ENCODE measurements at regions not wholly inside any gene's neighbourhood (a gene's known extent, or its start where the extent isn't known, plus 50 kb on each side); places are given as distances from the start of the nearest gene placed in this dataset.

GRCh38 chr2:125562924-125563323 lies 1093.0 kb upstream of the GYPC start:
- Histone ChIP-seq H3K9me3 (no peaks in the 10 kb centered on the region), H3K27ac (no peak overlapping the region), H3K4me1 (no peaks in the 10 kb centered on the region), H3K27me3 (no peaks in the 10 kb centered on the region), H3K36me3 (no peaks in the 10 kb centered on the region), H3K4me3 (no peak overlapping the region)
- TF ChIP-seq CTCF (IDR thresholded peaks at IDR 0.05) = no peak
- intact Hi-C loops (cut with DNase I) = no loop called here
- DNase-seq (no peak), ATAC-seq (no peak)

GRCh38 chr2:125564471-125564870 lies 1091.5 kb upstream of the GYPC start:
- H3K4me3 ChIP-seq = no peak overlapping the region

GRCh38 chr2:125566422-125566821 lies 1089.5 kb upstream of the GYPC start:
- Histone ChIP-seq H3K36me3 (no peaks in the 10 kb centered on the region), H3K9me3 (no peaks in the 10 kb centered on the region), H3K4me1 (no peaks in the 10 kb centered on the region), H3K27ac (no peak overlapping the region), H3K27me3 (no peaks in the 10 kb centered on the region), H3K4me3 (no peak overlapping the region)
- TF ChIP-seq CTCF (IDR thresholded peaks at IDR 0.05) = no peak
- ATAC-seq (no peak), DNase-seq (no peak)
- intact Hi-C loops (cut with DNase I) = no loop called here

More at GRCh38 chr2:125564471-125564870, 1091.5 kb upstream of the GYPC start:
- Histone ChIP-seq H3K27me3 (no peaks in the 10 kb centered on the region), H3K36me3 (no peaks in the 10 kb centered on the region), H3K27ac (no peak overlapping the region), H3K4me1 (no peaks in the 10 kb centered on the region), H3K9me3 (no peaks in the 10 kb centered on the region)
- TF ChIP-seq CTCF (IDR thresholded peaks at IDR 0.05) = no peak
- intact Hi-C loops (cut with DNase I) = no loop called here
- no peak for DNase-seq
- ATAC-seq = no peak

GRCh38 chr2:125567100-125567499 lies 1088.9 kb upstream of the GYPC start:
- no peak overlapping the region for H3K27ac ChIP-seq
- H3K9me3 ChIP-seq = no peaks in the 10 kb centered on the region
- H3K4me1 ChIP-seq = no peaks in the 10 kb centered on the region
- ATAC-seq (no peak), DNase-seq (no peak)
- no peaks in the 10 kb centered on the region for H3K27me3 ChIP-seq
- intact Hi-C loops (cut with DNase I) = no loop called here
- TF ChIP-seq CTCF (IDR thresholded peaks at IDR 0.05) = no peak
- no peak overlapping the region for H3K4me3 ChIP-seq
- no peaks in the 10 kb centered on the region for H3K36me3 ChIP-seq

GRCh38 chr2:125572660-125573059 lies 1083.3 kb upstream of the GYPC start:
- no peak for ATAC-seq
- Histone ChIP-seq H3K4me3 (no peak overlapping the region), H3K27ac (no peak overlapping the region), H3K9me3 (no peaks in the 10 kb centered on the region), H3K4me1 (no peaks in the 10 kb centered on the region), H3K27me3 (no peaks in the 10 kb centered on the region), H3K36me3 (no peaks in the 10 kb centered on the region)
- TF ChIP-seq CTCF (IDR thresholded peaks at IDR 0.05) = no peak
- intact Hi-C loops (cut with DNase I) = no loop called here
- DNase-seq = no peak

- no peak for ATAC-seq
- no peaks in the 10 kb centered on the region for H3K27me3 ChIP-seq
- no peak overlapping the region for H3K4me3 ChIP-seq
- no peaks in the 10 kb centered on the region for H3K4me1 ChIP-seq
- no peaks in the 10 kb centered on the region for H3K36me3 ChIP-seq
- no peak overlapping the region for H3K27ac ChIP-seq
- intact Hi-C loops (cut with DNase I) = no loop called here
- no peaks in the 10 kb centered on the region for H3K9me3 ChIP-seq
- DNase-seq = no peak
- TF ChIP-seq CTCF (IDR thresholded peaks at IDR 0.05) = no peak
Observed at GRCh38 chr2:125573432-125573831, 1082.5 kb upstream of the GYPC start.

All from upper lobe of right lung (tissue), 1 donor.